PC-9 (cell line): ENCODE measurements at regions not wholly inside any gene's neighbourhood (a gene's known extent, or its start where the extent isn't known, plus 50 kb on each side); places are given as distances from the start of the nearest gene placed in this dataset.
A peak's percentile ranks its signal among the peaks of the same experiment; 100 is the strongest.

Experiments used
- BruUV-seq: library from RNA; stranded (reverse); fragments of 400-500 nt; replicated peaks from 2 replicates; lab custom pipeline; 2021; lab: Mats Ljungman, UMichigan
- CTCF ChIA-PET: fragments of 300-600 bp; sonication (Branson Sonifier 250); formaldehyde crosslinking; loops from one replicate; lab custom pipeline; 2022; ENCODE audit warnings: antibody characterized with exemption; lab: Charles Lee
- POLR2A ChIA-PET: fragments of 300-600 bp; sonication (Branson Sonifier 250); formaldehyde crosslinking; loops from one replicate; lab custom pipeline; 2022; ENCODE audit warnings: antibody characterized with exemption; ENCODE audit not compliant: unreplicated experiment; lab: Charles Lee
- DNase-seq, 2 experiments: peaks; one replicate each; pipeline versions ENCODE4 v3.0.0 to v3.0.0-alpha.2; 2015 to 2022; ENCODE audit warnings: mixed read lengths in 1 of 2
- H2AFZ ChIP-seq: fragments of 200-600 bp; sonication (generic); 2 replicates; pipeline ENCODE4 v1.8.1; 2017; ENCODE audit warnings: antibody characterized with exemption
- H3F3A ChIP-seq: fragments of 200-600 bp; sonication (generic); 2 replicates; pipeline ENCODE4 v1.8.1; 2017; ENCODE audit warnings: antibody characterized with exemption, mild to moderate bottlenecking, low read depth; ENCODE audit not compliant: insufficient read depth
- H3K27ac ChIP-seq: fragments of 200-600 bp; sonication (generic); 2 replicates; pipeline ENCODE4 v1.6.1; 2016; ENCODE audit warnings: mixed run types
- H3K27me3 ChIP-seq: fragments of 200-600 bp; sonication (generic); 2 replicates; pipeline ENCODE4 v1.6.1; 2016; ENCODE audit warnings: low read depth, mixed run types; ENCODE audit not compliant: insufficient read depth
- H3K36me3 ChIP-seq: fragments of 200-600 bp; sonication (generic); 2 replicates; pipeline ENCODE4 v1.6.1; 2016; ENCODE audit warnings: low read depth, mixed run types
- H3K4me1 ChIP-seq: fragments of 200-600 bp; sonication (generic); replicated peaks from 2 replicates; pipeline ENCODE4 v1.6.1; 2016; ENCODE audit warnings: mixed run types; ENCODE audit not compliant: insufficient read depth
- H3K4me2 ChIP-seq: fragments of 200-600 bp; sonication (generic); 2 replicates; pipeline ENCODE4 v1.6.1; 2017; ENCODE audit warnings: mixed run types
- H3K4me3 ChIP-seq: fragments of 200-600 bp; sonication (generic); 2 replicates; pipeline ENCODE4 v1.6.1; 2016; ENCODE audit warnings: mixed run types
- H3K79me2 ChIP-seq: fragments of 200-600 bp; sonication (generic); 2 replicates; pipeline ENCODE4 v1.6.1; 2017; ENCODE audit warnings: low read depth, mixed run types
- H3K9me2 ChIP-seq: fragments of 200-600 bp; sonication (generic); 2 replicates; pipeline ENCODE4 v1.8.1; 2017; ENCODE audit warnings: mild to moderate bottlenecking; ENCODE audit not compliant: insufficient read depth
- H3K9me3 ChIP-seq: fragments of 200-600 bp; sonication (generic); 2 replicates; pipeline ENCODE4 v1.8.1; 2016; ENCODE audit warnings: low read depth; ENCODE audit not compliant: insufficient read depth
- H4K20me1 ChIP-seq: fragments of 200-600 bp; sonication (generic); 2 replicates; pipeline ENCODE4 v1.8.1; 2017; ENCODE audit not compliant: insufficient read depth
- CTCF ChIP-seq: fragments of 200-600 bp; sonication (generic); conservative IDR thresholded peaks from 2 replicates; pipeline ENCODE4 v1.6.1; 2017; ENCODE audit warnings: mixed run types, antibody characterized with exemption, mild to moderate bottlenecking, moderate library complexity
- EZH2 ChIP-seq: fragments of 200-600 bp; sonication (generic); IDR thresholded peaks from 2 replicates; pipeline ENCODE4 v1.8.0; 2017; ENCODE audit warnings: antibody characterized with exemption, low read depth
- intact Hi-C: fragments of 100-400 bp; cut with micrococcal nuclease; formaldehyde crosslinking; loops from one replicate; pipeline ENCODE4 v1.10.0; 2022; ENCODE audit not compliant: unreplicated experiment

- Histone ChIP-seq H3K4me3 (no peak overlapping the region), H3K27me3 (no peaks in the 10 kb centered on the region), H3K4me2 (peak overlapping the region; percentile 71), H3K9me2 (no peaks in the 10 kb centered on the region), H3K27ac (peak overlapping the region; percentile 85), H3K4me1 (peaks cover 63% of the 10 kb centered on the region), H4K20me1 (no peaks in the 10 kb centered on the region), H3F3A (peaks cover 43% of the 10 kb centered on the region), H3K36me3 (no peaks in the 10 kb centered on the region), H2AFZ (no peak overlapping the region), H3K79me2 (no peaks in the 10 kb centered on the region), H3K9me3 (no peaks in the 10 kb centered on the region)
- no TSS peak for BruUV-seq
- DNase-seq = no peak
- TF ChIP-seq EZH2 (no peak), CTCF (no peak)
- ChIA-PET CTCF (no interaction called here), POLR2A (no interaction called here)
- intact Hi-C loops = loop anchor here (10.0 kb wide), 3 partner anchors 290 to 990 kb away; partner anchors contain the start of gene KLF4
These were observed 381.4 kb downstream of the ACTL7B start for GRCh38 chr9:108474356-108474755.

GRCh38 chr9:108473209-108474112 is 382.3 kb downstream of the ACTL7B start:
- Histone ChIP-seq H3K4me1 (peaks cover 57% of the 10 kb centered on the region), H3K79me2 (no peaks in the 10 kb centered on the region), H4K20me1 (no peaks in the 10 kb centered on the region), H3K9me3 (no peaks in the 10 kb centered on the region), H3K36me3 (no peaks in the 10 kb centered on the region), H3K27ac (peak overlapping the region; percentile 85), H3K9me2 (no peaks in the 10 kb centered on the region), H3F3A (peaks cover 34% of the 10 kb centered on the region), H3K27me3 (no peaks in the 10 kb centered on the region), H3K4me3 (peak overlapping the region; percentile 32; the same call in 1 of the 2 replicates), H3K4me2 (peak overlapping the region; percentile 71), H2AFZ (no peak overlapping the region)
- TF ChIP-seq EZH2 (no peak), CTCF (no peak)
- intact Hi-C loops = loop anchor here (2.0 to 10.0 kb wide), 5 partner anchors 29 to 989 kb away; partner anchors contain the start of gene KLF4
- CTCF ChIA-PET = no interaction called here
- DNase-seq = peak; percentile 69 to 86
- BruUV-seq = no TSS peak
- POLR2A ChIA-PET = interaction anchor here (0.6 kb wide), 1 partner anchor 30 kb away, joined by 4 read pairs; no protein-coding TSS in a partner anchor

GRCh38 chr9:108469654-108470053 is 386.1 kb downstream of the ACTL7B start:
- ChIA-PET POLR2A (no interaction called here), CTCF (no interaction called here)
- no peaks in the 10 kb centered on the region for H3K9me2 ChIP-seq
- TF ChIP-seq CTCF (no peak), EZH2 (no peak)
- H3K4me3 ChIP-seq = no peak overlapping the region
- H3K27ac ChIP-seq = no peak overlapping the region
- intact Hi-C loops = loop anchor here (2.0 to 10.0 kb wide), 4 partner anchors 95 to 985 kb away; partner anchors contain the start of gene KLF4
- peaks cover 35% of the 10 kb centered on the region for H3K4me1 ChIP-seq
- H3K36me3 ChIP-seq = no peaks in the 10 kb centered on the region
- H2AFZ ChIP-seq = no peak overlapping the region
- DNase-seq = peak in 1 of 2 experiments; percentile 9
- H3K4me2 ChIP-seq = no peak overlapping the region
- no peaks in the 10 kb centered on the region for H4K20me1 ChIP-seq
- peaks cover 24% of the 10 kb centered on the region for H3F3A ChIP-seq
- H3K79me2 ChIP-seq = no peaks in the 10 kb centered on the region
- H3K27me3 ChIP-seq = no peaks in the 10 kb centered on the region
- H3K9me3 ChIP-seq = no peaks in the 10 kb centered on the region
- no TSS peak for BruUV-seq
